ENCODE measurements at regions not wholly inside any gene's neighbourhood (a gene's known extent, or its start where the extent isn't known, plus 50 kb on each side); places are given as distances from the start of the nearest gene placed in this dataset.

DNA sequence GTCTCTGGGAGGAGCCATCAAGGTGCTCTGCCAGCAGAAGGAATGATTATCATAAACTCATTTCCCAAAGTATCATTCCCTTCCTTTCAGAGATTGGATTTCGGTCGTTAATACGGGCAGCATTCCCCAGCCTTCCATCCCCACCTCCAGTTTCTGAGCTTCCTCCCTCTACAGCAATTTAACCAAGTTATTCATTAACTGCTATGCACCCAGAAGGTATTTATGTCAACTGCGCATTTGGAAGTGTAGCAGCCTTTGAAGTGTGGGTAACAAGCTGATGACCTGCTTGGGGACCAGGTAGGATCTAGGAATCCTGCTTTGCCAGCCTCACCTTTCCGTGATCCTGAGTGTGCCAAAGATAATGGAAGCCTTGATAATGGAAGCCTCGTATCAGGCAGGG, 172.4 kb upstream of the IGSF21 start:
- Histone ChIP-seq H3K27ac (no peak overlapping the region), H3K36me3 (no peaks in the 10 kb centered on the region), H3K27me3 (peaks cover 0 to 4% of the 10 kb centered on the region in 2 donors), H3K4me3 (no peak overlapping the region), H3K9me3 (no peaks in the 10 kb centered on the region), H3K4me1 (no peaks in the 10 kb centered on the region)
- intact Hi-C loops (cut with DNase I; ENCODE audit: low total_unique reads): no loop called here
- DNase-seq: no peak
- TF ChIP-seq, protein P1, sequence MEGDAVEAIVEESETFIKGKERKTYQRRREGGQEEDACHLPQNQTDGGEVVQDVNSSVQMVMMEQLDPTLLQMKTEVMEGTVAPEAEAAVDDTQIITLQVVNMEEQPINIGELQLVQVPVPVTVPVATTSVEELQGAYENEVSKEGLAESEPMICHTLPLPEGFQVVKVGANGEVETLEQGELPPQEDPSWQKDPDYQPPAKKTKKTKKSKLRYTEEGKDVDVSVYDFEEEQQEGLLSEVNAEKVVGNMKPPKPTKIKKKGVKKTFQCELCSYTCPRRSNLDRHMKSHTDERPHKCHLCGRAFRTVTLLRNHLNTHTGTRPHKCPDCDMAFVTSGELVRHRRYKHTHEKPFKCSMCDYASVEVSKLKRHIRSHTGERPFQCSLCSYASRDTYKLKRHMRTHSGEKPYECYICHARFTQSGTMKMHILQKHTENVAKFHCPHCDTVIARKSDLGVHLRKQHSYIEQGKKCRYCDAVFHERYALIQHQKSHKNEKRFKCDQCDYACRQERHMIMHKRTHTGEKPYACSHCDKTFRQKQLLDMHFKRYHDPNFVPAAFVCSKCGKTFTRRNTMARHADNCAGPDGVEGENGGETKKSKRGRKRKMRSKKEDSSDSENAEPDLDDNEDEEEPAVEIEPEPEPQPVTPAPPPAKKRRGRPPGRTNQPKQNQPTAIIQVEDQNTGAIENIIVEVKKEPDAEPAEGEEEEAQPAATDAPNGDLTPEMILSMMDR (IDR thresholded peaks at IDR 0.05): no peak
- TF ChIP-seq POLR2A (IDR thresholded peaks at IDR 0.05): no peak

DNA sequence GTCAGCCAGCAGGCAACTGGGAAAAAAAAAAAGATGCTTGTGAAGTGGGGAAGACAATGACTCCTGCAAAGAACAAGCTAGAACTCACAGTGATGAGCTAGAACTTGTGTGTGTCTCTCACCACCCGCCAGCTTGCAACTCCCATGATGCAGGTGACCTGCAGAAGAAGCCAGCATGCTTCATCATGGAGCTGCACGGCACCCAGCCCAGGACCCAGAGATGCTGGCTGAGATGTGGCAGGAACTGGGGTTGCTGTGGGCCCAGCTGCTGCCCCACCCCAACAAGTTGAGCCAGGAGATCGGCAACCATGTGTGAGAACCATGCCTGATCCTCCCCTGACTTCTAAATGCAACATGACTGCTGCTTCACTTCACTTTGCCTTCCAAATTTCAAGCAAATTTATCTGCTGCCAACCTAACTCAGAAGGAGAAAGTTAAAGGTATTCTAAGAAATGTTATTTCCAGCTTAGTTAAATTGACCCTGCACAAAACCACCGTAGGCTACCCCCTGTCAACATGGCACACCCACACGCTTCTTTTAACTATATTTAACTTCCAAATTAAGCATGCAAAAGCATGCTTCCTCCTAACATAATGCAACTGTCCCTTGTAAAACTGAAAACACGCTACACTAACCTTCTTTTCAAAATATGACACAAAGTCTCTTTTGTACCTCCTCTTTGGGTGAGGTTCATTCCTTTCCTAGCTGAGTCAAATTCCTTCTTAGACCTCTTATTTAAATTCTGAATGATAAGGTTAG, 166.0 kb upstream of the IGSF21 start:
- Histone ChIP-seq H3K27me3 (no peaks in the 10 kb centered on the region), H3K27ac (no peak overlapping the region), H3K4me3 (no peak overlapping the region), H3K9me3 (no peaks in the 10 kb centered on the region), H3K4me1 (no peaks in the 10 kb centered on the region), H3K36me3 (no peaks in the 10 kb centered on the region)
- TF ChIP-seq, protein P1 (IDR thresholded peaks at IDR 0.05): no peak
- no peak for TF ChIP-seq POLR2A (IDR thresholded peaks at IDR 0.05)
- DNase-seq: no peak
- intact Hi-C loops (cut with DNase I; ENCODE audit: low total_unique reads): no loop called here

DNA sequence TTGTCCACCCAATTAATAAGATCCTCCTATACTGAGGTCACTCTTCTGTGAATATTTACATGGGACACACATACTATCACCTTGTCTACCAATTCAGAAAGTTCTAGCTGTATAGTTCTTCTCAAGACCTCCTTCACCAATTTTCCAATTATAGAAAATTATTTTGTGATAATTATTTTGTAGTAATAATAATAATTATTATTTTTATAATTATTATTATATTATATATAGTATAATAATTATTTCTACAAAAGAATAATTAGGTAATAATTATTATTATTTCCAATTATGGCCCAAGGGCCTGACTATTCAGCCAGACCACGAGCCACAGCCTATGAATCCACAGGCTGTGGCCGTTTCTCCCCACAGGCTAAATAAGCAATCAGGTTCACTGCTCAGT, 164.1 kb upstream of the IGSF21 start:
- Histone ChIP-seq H3K27ac (no peak overlapping the region), H3K4me1 (no peaks in the 10 kb centered on the region), H3K27me3 (no peaks in the 10 kb centered on the region), H3K4me3 (no peak overlapping the region), H3K36me3 (no peaks in the 10 kb centered on the region), H3K9me3 (no peaks in the 10 kb centered on the region)
- no peak for DNase-seq
- intact Hi-C loops (cut with DNase I; ENCODE audit: low total_unique reads): no loop called here
- TF ChIP-seq POLR2A (IDR thresholded peaks at IDR 0.05): no peak
- TF ChIP-seq, protein P1 (IDR thresholded peaks at IDR 0.05): no peak

DNA sequence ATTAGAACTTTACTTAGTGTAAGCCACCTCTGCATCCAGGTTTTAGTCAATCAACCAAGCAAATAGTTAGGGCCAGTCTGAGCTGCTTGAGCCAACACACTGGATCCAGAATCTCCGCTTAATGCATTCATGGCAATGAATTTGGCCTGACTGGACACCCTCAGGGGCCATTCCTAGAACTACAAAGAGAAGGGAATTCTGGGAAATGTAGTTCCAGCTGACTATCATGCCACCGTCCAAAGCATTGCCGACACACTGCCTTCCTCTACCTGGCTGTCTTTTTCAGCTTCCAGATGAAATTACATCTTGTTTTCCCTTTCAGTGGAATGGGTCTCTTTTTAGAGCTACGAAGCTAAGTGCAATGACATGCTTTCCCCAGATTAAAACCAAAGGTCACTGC, 163.0 kb upstream of the IGSF21 start:
- Histone ChIP-seq H3K27me3 (no peaks in the 10 kb centered on the region), H3K9me3 (no peaks in the 10 kb centered on the region), H3K4me3 (no peak overlapping the region), H3K27ac (no peak overlapping the region), H3K4me1 (no peaks in the 10 kb centered on the region), H3K36me3 (no peaks in the 10 kb centered on the region)
- DNase-seq: no peak
- intact Hi-C loops (cut with DNase I; ENCODE audit: low total_unique reads): no loop called here
- no peak for TF ChIP-seq POLR2A (IDR thresholded peaks at IDR 0.05)
- TF ChIP-seq, protein P1 (IDR thresholded peaks at IDR 0.05): no peak

DNA sequence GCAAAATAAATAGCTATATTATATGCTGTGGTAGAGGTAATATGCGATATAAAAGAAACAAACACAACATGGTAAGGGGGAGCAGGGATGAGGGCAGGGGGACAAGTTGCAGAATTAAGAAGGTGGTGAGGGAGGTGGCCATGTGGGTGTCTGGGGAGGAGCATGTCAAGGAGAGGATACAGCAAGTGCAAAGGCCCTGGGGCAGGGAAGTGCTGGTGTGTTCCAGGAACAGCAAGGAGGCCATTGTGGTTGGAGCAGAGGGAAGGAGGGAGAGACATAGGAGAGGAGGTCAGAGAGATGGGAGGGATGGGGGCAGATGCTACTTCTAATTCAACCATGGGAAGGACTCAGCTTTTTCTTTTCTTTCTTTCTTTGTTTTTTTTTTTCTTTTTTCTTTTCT, 161.2 kb upstream of the IGSF21 start:
- no peaks in the 10 kb centered on the region for H3K27me3 ChIP-seq
- intact Hi-C loops (cut with DNase I; ENCODE audit: low total_unique reads): no loop called here

More for the DNA sequence above, 161.2 kb upstream of the IGSF21 start:
- TF ChIP-seq POLR2A (IDR thresholded peaks at IDR 0.05): no peak
- TF ChIP-seq, protein P1 (IDR thresholded peaks at IDR 0.05): no peak
- no peak overlapping the region for H3K4me3 ChIP-seq
- no peak overlapping the region for H3K27ac ChIP-seq
- no peaks in the 10 kb centered on the region for H3K4me1 ChIP-seq
- no peaks in the 10 kb centered on the region for H3K9me3 ChIP-seq
- H3K36me3 ChIP-seq: no peaks in the 10 kb centered on the region
- DNase-seq: no peak

Data from uterus (tissue), 3 donors.